OCI-LY1 (cell line): ENCODE measurements at regions not wholly inside any gene's neighbourhood (a gene's known extent, or its start where the extent isn't known, plus 50 kb on each side); places are given as distances from the start of the nearest gene placed in this dataset.

Experiments
- H2AFZ ChIP-seq: fragments of 200-600 bp; sonication (generic), shearing (Covaris generic); 2 replicates; pipeline ENCODE4 v1.6.0; 2014; ENCODE audit warnings: antibody characterized with exemption, mild to moderate bottlenecking, low read length
- H3F3A ChIP-seq: fragments of 200-600 bp; sonication (generic), shearing (Covaris generic); 2 replicates; pipeline ENCODE4 v1.6.0; 2014; ENCODE audit warnings: mild to moderate bottlenecking, antibody characterized with exemption, low read length, moderate library complexity; ENCODE audit not compliant: insufficient read depth
- H3K27ac ChIP-seq: fragments of 200-600 bp; sonication (generic); 2 replicates; pipeline ENCODE4 v1.5.1; 2014; ENCODE audit warnings: low read length, mixed run types, mild to moderate bottlenecking, low read depth; ENCODE audit not compliant: poor library complexity, severe bottlenecking
- H3K27me3 ChIP-seq: fragments of 200-600 bp; sonication (generic); 2 replicates; pipeline ENCODE4 v1.6.0; 2014; ENCODE audit warnings: antibody characterized with exemption, mild to moderate bottlenecking, low read length, moderate library complexity; ENCODE audit not compliant: insufficient read depth
- H3K36me3 ChIP-seq: fragments of 200-600 bp; sonication (generic); 2 replicates; pipeline ENCODE4 v1.6.1; 2014; ENCODE audit warnings: mild to moderate bottlenecking, antibody characterized with exemption, low read length, moderate library complexity, mixed read lengths; ENCODE audit not compliant: insufficient read depth
- H3K4me1 ChIP-seq: fragments of 200-600 bp; sonication (generic); 2 replicates; pipeline ENCODE4 v1.5.1; 2014; ENCODE audit warnings: mild to moderate bottlenecking, low read length, moderate library complexity; ENCODE audit not compliant: insufficient read depth, severe bottlenecking
- H3K4me2 ChIP-seq: fragments of 200-600 bp; sonication (generic), shearing (Covaris generic); 2 replicates; pipeline ENCODE4 v1.6.1; 2014; ENCODE audit warnings: low read length
- H3K4me3 ChIP-seq: fragments of 200-600 bp; sonication (generic); 2 replicates; pipeline ENCODE4 v1.5.1; 2014; ENCODE audit warnings: low read length, low read depth, mild to moderate bottlenecking, mixed read lengths; ENCODE audit not compliant: poor library complexity, severe bottlenecking
- H3K79me2 ChIP-seq: fragments of 200-600 bp; shearing (Covaris generic); 2 replicates; pipeline ENCODE4 v1.6.1; 2016; ENCODE audit warnings: mixed run types, low read length, mixed read lengths; ENCODE audit not compliant: insufficient read depth
- H3K9ac ChIP-seq: fragments of 200-600 bp; sonication (generic), shearing (Covaris generic); 2 replicates; pipeline ENCODE4 v1.6.1; 2014; ENCODE audit warnings: mild to moderate bottlenecking, low read length, mixed read lengths
- H3K9me2 ChIP-seq: fragments of 200-600 bp; sonication (generic), shearing (Covaris generic); 2 replicates; pipeline ENCODE4 v1.6.1; 2014; ENCODE audit warnings: low read depth, mild to moderate bottlenecking, low read length, mixed read lengths
- H3K9me3 ChIP-seq: fragments of 200-600 bp; shearing (Covaris generic); 2 replicates; pipeline ENCODE4 v1.6.1; 2014; ENCODE audit warnings: low read length, mixed read lengths
- H4K20me1 ChIP-seq: fragments of 200-600 bp; sonication (generic), shearing (Covaris generic); 2 replicates; pipeline ENCODE4 v1.6.0; 2016; ENCODE audit warnings: mild to moderate bottlenecking, low read length; ENCODE audit not compliant: insufficient read depth
- CTCF ChIP-seq: fragments of 200-600 bp; sonication (generic), shearing (Covaris generic); IDR thresholded peaks from 2 replicates; pipeline ENCODE4 v1.5.1; 2017; ENCODE audit warnings: mild to moderate bottlenecking, antibody characterized with exemption, low read length, moderate library complexity, mixed read lengths
- EZH2 ChIP-seq: fragments of 200-600 bp; sonication (generic), shearing (Covaris generic); IDR thresholded peaks from 2 replicates; pipeline ENCODE4 v1.8.0; 2017; ENCODE audit warnings: borderline replicate concordance, mixed run types, mild to moderate bottlenecking, antibody characterized with exemption, low read length, moderate library complexity, mixed read lengths

GRCh38 chr11:28715726-28716125 is 607.5 kb downstream of the METTL15 start:
- Histone ChIP-seq H3K4me3 (no peak overlapping the region), H4K20me1 (no peaks in the 10 kb centered on the region)

GRCh38 chr11:28713850-28714249 is 605.7 kb downstream of the METTL15 start:
- H3K4me3 ChIP-seq, result no peak overlapping the region
- no peaks in the 10 kb centered on the region for H3K36me3 ChIP-seq
- H4K20me1 ChIP-seq, result no peaks in the 10 kb centered on the region
- no peak overlapping the region for H3K4me2 ChIP-seq
- H3K4me1 ChIP-seq, result no peaks in the 10 kb centered on the region
- no peaks in the 10 kb centered on the region for H3K9me2 ChIP-seq
- H3K79me2 ChIP-seq, result no peaks in the 10 kb centered on the region
- no peak for TF ChIP-seq EZH2
- TF ChIP-seq CTCF, result no peak
- no peak overlapping the region for H3K27ac ChIP-seq
- no peaks in the 10 kb centered on the region for H3K9me3 ChIP-seq
- no peak overlapping the region for H2AFZ ChIP-seq
- H3F3A ChIP-seq, result no peaks in the 10 kb centered on the region
- no peaks in the 10 kb centered on the region for H3K27me3 ChIP-seq
- no peak overlapping the region for H3K9ac ChIP-seq

More at GRCh38 chr11:28715726-28716125, 607.5 kb downstream of the METTL15 start:
- no peaks in the 10 kb centered on the region for H3K4me1 ChIP-seq
- no peaks in the 10 kb centered on the region for H3K9me3 ChIP-seq
- no peaks in the 10 kb centered on the region for H3K27me3 ChIP-seq
- H3K9me2 ChIP-seq, result no peaks in the 10 kb centered on the region
- H3F3A ChIP-seq, result no peaks in the 10 kb centered on the region
- no peak overlapping the region for H3K9ac ChIP-seq
- H3K27ac ChIP-seq, result no peak overlapping the region
- no peaks in the 10 kb centered on the region for H3K36me3 ChIP-seq
- H3K79me2 ChIP-seq, result no peaks in the 10 kb centered on the region
- no peak overlapping the region for H3K4me2 ChIP-seq
- no peak overlapping the region for H2AFZ ChIP-seq
- no peak for TF ChIP-seq CTCF
- no peak for TF ChIP-seq EZH2

GRCh38 chr11:28708075-28708474 is 599.9 kb downstream of the METTL15 start:
- no peak overlapping the region for H3K9ac ChIP-seq
- H3F3A ChIP-seq, result no peaks in the 10 kb centered on the region
- H3K79me2 ChIP-seq, result no peaks in the 10 kb centered on the region
- H3K27ac ChIP-seq, result no peak overlapping the region
- no peaks in the 10 kb centered on the region for H3K9me3 ChIP-seq
- no peak overlapping the region for H3K4me2 ChIP-seq
- no peak overlapping the region for H3K4me3 ChIP-seq
- no peak overlapping the region for H2AFZ ChIP-seq
- no peaks in the 10 kb centered on the region for H3K4me1 ChIP-seq
- H3K27me3 ChIP-seq, result no peaks in the 10 kb centered on the region
- no peaks in the 10 kb centered on the region for H3K36me3 ChIP-seq
- TF ChIP-seq EZH2 (no peak), CTCF (no peak)
- H4K20me1 ChIP-seq, result no peaks in the 10 kb centered on the region
- H3K9me2 ChIP-seq, result no peaks in the 10 kb centered on the region
